ENCODE measurements at regions not wholly inside any gene's neighbourhood (a gene's known extent, or its start where the extent isn't known, plus 50 kb on each side); places are given as distances from the start of the nearest gene placed in this dataset.

DNA sequence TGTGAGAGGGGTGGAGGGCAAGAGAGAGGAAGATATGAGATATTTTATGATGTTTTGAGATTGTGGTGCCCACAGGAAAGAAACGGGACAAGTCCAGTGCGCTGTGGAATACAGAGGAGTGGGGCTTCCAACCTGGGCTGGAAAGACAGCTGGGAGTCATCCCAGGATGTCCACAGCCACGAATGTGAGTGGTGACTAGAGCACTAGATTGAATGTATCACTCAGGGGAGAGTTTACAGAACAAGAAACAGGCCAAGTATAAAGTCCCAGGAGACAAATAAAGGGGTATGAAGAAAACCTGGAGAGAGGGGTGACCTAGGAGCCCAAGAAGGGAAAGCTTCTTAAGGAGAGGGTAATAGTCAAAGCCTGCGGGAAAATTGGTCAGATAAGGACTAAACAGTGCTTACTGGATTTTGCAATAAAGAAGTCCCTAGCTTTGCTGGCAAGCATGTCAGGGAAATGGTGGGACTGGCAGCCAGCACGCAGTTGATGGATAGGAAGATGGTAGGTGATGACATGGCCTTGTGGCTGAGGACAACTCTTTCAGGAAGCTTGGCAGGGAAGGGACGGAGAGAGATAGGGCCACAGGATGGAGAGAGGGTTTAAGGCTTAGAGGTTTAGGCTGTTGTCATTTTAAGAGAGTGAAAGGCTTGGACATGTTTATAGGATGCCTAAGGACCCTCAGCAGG is 114.5 kb downstream of the AXIN2 start:
- CTCF ChIA-PET, result no interaction called here

GRCh38 chr17:65446043-65446442 is 115.4 kb downstream of the AXIN2 start:
- CTCF ChIA-PET, result no interaction called here
- POLR2A ChIA-PET, result interaction anchor here (0.6 kb wide), 1 partner anchor 77 kb away, joined by 3 read pairs; no protein-coding TSS in a partner anchor

More for the DNA sequence above, 114.5 kb downstream of the AXIN2 start:
- POLR2A ChIA-PET, result no interaction called here

- ChIA-PET CTCF (no interaction called here), POLR2A (no interaction called here)
Observed at GRCh38 chr17:65444049-65444448, 117.4 kb downstream of the AXIN2 start.

GRCh38 chr17:65442691-65443090 is 118.8 kb downstream of the AXIN2 start:
- POLR2A ChIA-PET, result no interaction called here

DNA sequence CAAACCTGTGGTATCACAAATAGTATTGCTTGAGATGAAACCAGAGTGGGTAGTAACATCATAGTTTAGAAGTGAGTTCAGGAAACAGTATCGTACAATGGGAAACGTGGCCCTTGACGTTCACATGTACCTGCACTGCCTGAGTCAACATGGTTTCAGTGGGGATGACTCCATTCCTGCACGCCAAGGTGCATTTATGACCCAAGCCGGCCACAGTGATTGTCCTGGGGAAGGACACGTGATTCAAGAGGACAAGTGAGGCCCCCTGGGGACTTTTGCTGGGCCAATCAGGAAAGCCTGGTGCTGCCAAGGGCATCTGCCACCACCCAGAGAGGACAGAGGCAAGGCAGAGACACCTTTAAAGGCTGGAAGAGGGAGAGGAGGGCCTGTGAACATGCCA is 119.2 kb downstream of the AXIN2 start:
- POLR2A ChIA-PET, result no interaction called here
- CTCF ChIA-PET, result no interaction called here

More at GRCh38 chr17:65442691-65443090, 118.8 kb downstream of the AXIN2 start:
- CTCF ChIA-PET, result no interaction called here

GRCh38 chr17:65441053-65441605 is 120.3 kb downstream of the AXIN2 start:
- ChIA-PET POLR2A (no interaction called here), CTCF (no interaction called here)

- CTCF ChIA-PET, result no interaction called here
- POLR2A ChIA-PET, result no interaction called here
Observed at GRCh38 chr17:65438708-65439294, 122.6 kb downstream of the AXIN2 start.

GRCh38 chr17:65438173-65438572 is 123.3 kb downstream of the AXIN2 start:
- ChIA-PET CTCF (no interaction called here), POLR2A (no interaction called here)

DNA sequence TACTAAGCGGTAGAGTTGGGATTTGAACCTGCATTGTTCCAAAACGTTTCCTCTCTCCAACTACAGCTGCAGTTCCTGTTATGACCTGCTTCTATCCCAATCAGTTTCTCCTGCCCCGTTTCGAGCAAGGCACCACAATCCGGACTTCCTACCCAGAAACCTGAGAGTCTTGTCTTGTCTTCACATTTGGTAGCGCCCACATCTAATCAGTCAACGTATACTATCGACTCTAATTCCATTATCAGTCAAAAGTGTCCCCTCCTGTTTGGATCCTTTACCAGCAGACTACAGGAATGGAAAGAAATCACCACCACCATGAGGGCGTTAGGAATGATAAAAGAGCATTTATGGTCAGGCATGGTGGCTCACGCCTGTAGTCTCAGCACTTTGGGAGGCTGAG is 124.6 kb downstream of the AXIN2 start:
- CTCF ChIA-PET, result no interaction called here
- POLR2A ChIA-PET, result no interaction called here

GRCh38 chr17:65434878-65435277 is 126.6 kb downstream of the AXIN2 start:
- ChIA-PET CTCF (no interaction called here), POLR2A (no interaction called here)

- CTCF ChIA-PET, result no interaction called here
- POLR2A ChIA-PET, result no interaction called here
Observed at GRCh38 chr17:65434251-65434650, 127.2 kb downstream of the AXIN2 start.

- CTCF ChIA-PET, result no interaction called here
- POLR2A ChIA-PET, result no interaction called here
Observed at GRCh38 chr17:65433592-65433991, 127.9 kb downstream of the AXIN2 start.

DNA sequence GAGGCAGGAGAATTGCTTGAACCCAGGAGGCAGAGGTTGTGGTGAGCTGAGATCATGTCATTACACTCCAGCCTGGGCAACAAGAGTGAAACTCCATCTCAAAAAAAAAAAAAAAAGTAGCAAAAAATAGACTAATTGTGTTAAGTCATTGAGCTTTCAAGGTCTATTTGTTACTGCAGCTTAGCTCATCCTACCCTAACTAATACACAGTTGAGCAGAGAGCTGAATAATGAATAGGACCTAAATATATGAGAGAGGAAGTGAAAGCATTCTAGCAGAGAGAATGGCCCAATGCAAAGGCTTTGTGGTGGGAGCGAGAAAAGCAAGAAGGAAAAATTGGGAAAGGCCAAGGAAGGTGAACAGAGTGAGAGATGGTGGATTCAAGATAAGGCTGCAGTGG is 128.3 kb downstream of the AXIN2 start:
- CTCF ChIA-PET, result interaction anchor here (0.7 kb wide), 1 partner anchor 151 kb away, joined by 4 read pairs; no protein-coding TSS in a partner anchor

DNA sequence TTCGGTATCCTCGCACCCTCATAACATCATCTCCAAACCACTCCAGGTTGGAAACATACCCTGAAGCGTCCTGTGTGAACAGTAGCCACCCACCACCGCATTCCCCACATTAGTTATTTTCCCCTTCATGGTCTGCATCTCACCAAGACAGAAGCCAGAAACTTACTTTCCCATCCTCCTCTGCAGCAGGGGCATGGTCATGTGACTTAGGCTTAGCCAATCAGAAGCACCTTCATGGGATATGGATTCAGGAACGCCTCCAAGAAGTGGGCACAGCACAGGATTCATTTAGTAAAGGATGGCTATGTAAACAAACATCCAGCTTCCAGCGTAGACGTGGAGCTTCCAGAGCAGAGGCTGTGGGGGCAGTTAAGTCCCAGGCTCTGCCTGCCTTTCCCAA is 130.3 kb downstream of the AXIN2 start:
- POLR2A ChIA-PET, result no interaction called here
- CTCF ChIA-PET, result no interaction called here

More for the DNA sequence above, 128.3 kb downstream of the AXIN2 start:
- POLR2A ChIA-PET, result no interaction called here

- ChIA-PET CTCF (no interaction called here), POLR2A (no interaction called here)
Observed at GRCh38 chr17:65430209-65430833, 131.1 kb downstream of the AXIN2 start.

GRCh38 chr17:65423346-65424140 is 137.9 kb downstream of the AXIN2 start:
- CTCF ChIA-PET, result no interaction called here
- POLR2A ChIA-PET, result no interaction called here

- ChIA-PET CTCF (interaction anchor here (0.5 kb wide), 1 partner anchor 1759 kb away, joined by 3 read pairs; no protein-coding TSS in a partner anchor), POLR2A (no interaction called here)
Observed at GRCh38 chr17:65418622-65419021, 142.8 kb downstream of the AXIN2 start.

DNA sequence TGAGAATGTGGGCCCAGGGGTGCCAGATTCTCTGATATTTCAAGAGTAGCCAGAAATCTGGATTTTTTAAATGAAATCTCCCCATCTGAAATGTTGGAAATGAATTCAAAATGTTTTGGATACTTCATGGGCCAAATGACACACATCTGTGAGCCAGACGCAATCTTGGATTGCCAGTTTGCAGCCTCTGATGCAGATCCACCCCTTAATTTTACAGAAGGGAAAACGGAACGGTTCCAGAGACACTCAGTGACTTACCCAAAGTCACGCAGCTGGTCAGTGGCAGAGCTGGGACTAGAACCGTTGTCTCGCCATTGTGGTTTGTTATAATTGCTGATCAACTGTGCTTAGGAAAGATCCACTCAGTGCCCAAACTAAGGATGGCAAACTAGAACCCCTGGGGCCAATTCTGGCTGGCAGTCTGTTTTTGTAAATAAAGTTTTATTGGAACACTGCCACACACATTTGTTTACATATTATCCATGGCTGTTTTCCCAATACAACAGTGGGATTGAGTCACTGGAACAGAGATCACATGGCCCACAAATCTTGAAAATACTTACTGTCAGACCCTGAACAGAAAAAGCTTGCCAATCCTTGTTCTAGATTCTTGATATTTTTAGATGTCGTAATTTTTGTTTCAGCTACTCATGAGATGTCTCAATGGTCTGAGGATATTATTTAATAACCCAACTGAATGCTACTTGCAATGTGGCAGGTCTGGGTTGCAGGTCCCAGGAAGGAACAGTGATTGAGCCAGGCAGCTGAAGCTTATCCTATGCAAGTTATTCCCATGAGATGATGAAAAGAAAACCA is 143.8 kb downstream of the AXIN2 start:
- CTCF ChIA-PET, result no interaction called here
- POLR2A ChIA-PET, result no interaction called here

DNA sequence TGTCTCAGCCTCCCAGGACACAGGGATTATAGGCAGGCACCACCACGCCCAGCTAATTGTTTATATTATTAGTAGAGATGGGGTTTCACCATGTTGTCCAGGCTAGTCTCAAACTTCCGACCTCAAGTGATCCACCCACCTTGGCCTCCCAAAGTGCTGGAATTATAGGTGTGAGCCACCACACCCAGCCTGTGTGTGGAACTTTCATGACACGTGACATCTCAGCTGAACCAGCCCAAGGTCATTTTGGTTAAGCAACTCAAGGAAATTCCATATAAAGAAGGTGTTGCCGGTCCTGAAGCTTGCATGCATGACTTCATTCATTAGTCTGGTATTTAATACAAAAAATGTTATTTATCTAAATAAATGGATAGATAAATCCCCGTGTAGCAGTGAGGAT is 145.5 kb downstream of the AXIN2 start:
- ChIA-PET POLR2A (no interaction called here), CTCF (interaction anchor here (0.6 kb wide), 1 partner anchor 144 kb away, joined by 4 read pairs; no protein-coding TSS in a partner anchor)

- CTCF ChIA-PET, result no interaction called here
- POLR2A ChIA-PET, result no interaction called here
Observed at GRCh38 chr17:65413390-65413789, 148.1 kb downstream of the AXIN2 start.

Measured in activated CD8-positive, alpha-beta memory T cell treated with anti-CD3 and anti-CD28 coated beads for 36 hours (primary cell).